Left renal cortex interstitium (tissue), 4 donors: ENCODE measurements at regions not wholly inside any gene's neighbourhood (a gene's known extent, or its start where the extent isn't known, plus 50 kb on each side); places are given as distances from the start of the nearest gene placed in this dataset.

Source experiments
- DNase-seq, 4 donors: peaks; one replicate each; pipeline ENCODE4 v3.0.0-alpha.2; 2013; ENCODE audit warnings: low read depth in 4 of 4, low spot score in 2 of 4, missing footprints in 1 of 4

GRCh38 chr13:105363261-105364190 is 1171.9 kb downstream of the EFNB2 start:
- no peak for DNase-seq

GRCh38 chr13:105353654-105354053 is 1181.8 kb downstream of the EFNB2 start:
- no peak for DNase-seq

- no peak for DNase-seq
Observed at GRCh38 chr13:105349082-105349723, 1186.3 kb downstream of the EFNB2 start.

GRCh38 chr13:105346141-105346775 is 1189.2 kb downstream of the EFNB2 start:
- DNase-seq, result no peak

GRCh38 chr13:105345730-105346129 is 1189.7 kb downstream of the EFNB2 start:
- no peak for DNase-seq

- DNase-seq, result no peak
Observed at GRCh38 chr13:105345131-105345530, 1190.3 kb downstream of the EFNB2 start.

GRCh38 chr13:105343134-105343806 is 1192.2 kb downstream of the EFNB2 start:
- peak in 2 of 4 donors; percentile 50 to 67 for DNase-seq

GRCh38 chr13:105342281-105342820 is 1193.1 kb downstream of the EFNB2 start:
- DNase-seq, result no peak

GRCh38 chr13:105341758-105342157 is 1193.7 kb downstream of the EFNB2 start:
- DNase-seq, result no peak

- DNase-seq, result no peak
Observed at GRCh38 chr13:105341256-105341655, 1194.2 kb downstream of the EFNB2 start.

- DNase-seq, result no peak
Observed at GRCh38 chr13:105340061-105340606, 1195.3 kb downstream of the EFNB2 start.

- no peak for DNase-seq
Observed at GRCh38 chr13:105338773-105339172, 1196.7 kb downstream of the EFNB2 start.

GRCh38 chr13:105338006-105338405 is 1197.5 kb downstream of the EFNB2 start:
- DNase-seq, result no peak

GRCh38 chr13:105336706-105337576 is 1198.5 kb downstream of the EFNB2 start:
- DNase-seq, result no peak

GRCh38 chr13:105334211-105334610 is 1201.3 kb downstream of the EFNB2 start:
- no peak for DNase-seq

- DNase-seq, result no peak
Observed at GRCh38 chr13:105333416-105333815, 1202.0 kb downstream of the EFNB2 start.

GRCh38 chr13:105329359-105329758 is 1206.1 kb downstream of the EFNB2 start:
- no peak for DNase-seq

GRCh38 chr13:105328212-105328611 is 1207.2 kb downstream of the EFNB2 start:
- no peak for DNase-seq

GRCh38 chr13:105327581-105328126 is 1207.8 kb downstream of the EFNB2 start:
- no peak for DNase-seq
